GM18858 (cell line): ENCODE measurements at regions not wholly inside any gene's neighbourhood (a gene's known extent, or its start where the extent isn't known, plus 50 kb on each side); places are given as distances from the start of the nearest gene placed in this dataset.

Source experiments
- ATAC-seq: cut with Tn5 transposase; IDR thresholded peaks from one replicate; pipeline ENCODE4 v1.9.1; 2021; ENCODE audit not compliant: unreplicated experiment

DNA sequence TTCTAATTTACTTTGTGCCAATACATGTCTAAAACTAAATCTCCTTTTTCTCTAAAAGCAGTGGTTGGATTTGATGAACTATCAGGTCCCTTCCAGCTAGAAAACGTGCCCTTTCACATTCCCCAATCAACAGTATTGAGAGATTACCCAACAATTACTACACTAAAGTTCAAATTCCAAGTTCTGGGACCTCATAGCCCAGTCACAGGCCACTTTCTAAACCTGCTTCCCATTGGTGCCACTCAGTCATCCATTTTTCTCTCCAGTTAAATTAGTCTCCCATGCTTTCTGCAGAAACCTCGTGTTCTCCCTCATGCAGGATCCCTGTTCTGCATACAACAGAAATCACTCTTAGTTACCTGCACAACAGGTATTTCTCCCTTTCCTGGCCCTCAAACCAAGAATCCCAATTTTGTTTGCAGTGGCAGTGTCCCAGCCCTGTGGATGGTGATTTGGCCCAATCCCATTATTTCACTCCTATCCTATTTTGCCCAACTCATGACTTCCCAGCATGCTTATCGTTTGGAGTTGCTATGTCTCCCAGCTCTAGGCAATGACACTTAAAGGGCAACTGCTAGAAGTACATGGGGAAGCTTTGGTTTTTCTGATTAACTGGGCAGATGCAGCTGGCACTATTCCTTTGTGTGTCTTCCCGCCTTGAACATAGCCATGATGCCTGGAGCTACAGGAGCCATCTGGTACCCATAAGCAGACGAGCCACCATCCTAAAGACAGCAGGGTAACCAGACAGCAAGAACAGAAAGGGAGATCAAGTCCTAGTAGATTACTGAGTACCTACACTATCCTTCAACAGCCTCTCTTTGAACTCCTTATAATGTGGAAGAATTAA, 224.2 kb downstream of the MINAR1 start:
- no peak for ATAC-seq

DNA sequence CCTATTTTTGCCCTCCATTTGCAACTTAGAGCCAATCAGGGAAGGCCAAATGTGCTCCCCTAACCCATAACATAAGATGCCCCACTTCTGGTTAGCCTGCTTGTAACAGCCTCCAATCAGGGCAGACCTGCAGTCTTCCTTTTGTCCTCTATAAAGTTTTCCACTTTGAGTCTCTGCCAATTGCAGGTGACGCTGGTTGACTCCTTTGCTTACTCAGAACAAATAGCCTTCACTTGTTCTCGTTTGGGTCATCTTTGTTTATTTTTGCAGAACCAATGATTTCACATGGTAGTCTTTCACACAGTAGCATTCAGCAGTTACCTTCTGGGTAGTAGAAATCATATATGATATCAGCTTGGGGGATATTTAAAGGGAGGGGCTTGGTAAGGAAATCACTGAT, 225.6 kb downstream of the MINAR1 start:
- no peak for ATAC-seq

DNA sequence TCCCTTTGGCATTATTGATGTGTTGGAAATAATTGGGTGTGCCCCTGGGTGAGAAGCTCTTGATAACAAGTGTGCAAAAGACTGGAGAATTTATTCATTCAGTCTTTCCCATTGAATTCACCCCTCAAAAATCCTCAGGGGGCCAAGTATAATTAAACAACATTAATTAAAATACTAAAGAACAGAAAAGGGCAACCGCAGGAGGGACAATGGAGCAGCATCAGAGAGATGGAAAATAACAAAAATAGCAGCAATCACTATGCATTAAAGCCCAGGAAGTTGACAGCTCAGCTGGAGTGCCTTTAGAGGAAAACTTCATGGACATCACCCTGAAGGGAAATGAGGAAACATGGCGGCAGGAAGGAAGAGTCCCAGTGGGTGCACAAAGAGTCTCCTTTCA, 227.6 kb downstream of the MINAR1 start:
- ATAC-seq = no peak

DNA sequence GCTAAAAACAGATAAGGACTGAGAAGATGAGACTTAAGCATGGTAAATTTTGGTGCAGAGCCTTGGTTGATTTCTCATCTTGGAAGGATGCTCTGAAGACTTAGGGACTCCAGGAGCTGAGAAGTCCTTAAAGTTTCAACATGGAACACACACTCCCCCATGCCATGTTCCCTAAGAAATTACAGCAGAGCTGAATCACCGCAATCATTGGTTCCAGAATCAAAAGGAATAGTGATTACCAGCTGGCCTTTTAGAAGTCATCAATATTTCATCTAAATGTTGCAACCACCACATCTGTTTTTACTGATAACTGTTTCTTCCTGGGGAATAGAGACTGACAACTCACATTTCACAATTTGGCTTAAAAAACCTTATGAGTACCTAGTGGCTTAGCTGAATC, 229.3 kb downstream of the MINAR1 start:
- ATAC-seq = no peak

DNA sequence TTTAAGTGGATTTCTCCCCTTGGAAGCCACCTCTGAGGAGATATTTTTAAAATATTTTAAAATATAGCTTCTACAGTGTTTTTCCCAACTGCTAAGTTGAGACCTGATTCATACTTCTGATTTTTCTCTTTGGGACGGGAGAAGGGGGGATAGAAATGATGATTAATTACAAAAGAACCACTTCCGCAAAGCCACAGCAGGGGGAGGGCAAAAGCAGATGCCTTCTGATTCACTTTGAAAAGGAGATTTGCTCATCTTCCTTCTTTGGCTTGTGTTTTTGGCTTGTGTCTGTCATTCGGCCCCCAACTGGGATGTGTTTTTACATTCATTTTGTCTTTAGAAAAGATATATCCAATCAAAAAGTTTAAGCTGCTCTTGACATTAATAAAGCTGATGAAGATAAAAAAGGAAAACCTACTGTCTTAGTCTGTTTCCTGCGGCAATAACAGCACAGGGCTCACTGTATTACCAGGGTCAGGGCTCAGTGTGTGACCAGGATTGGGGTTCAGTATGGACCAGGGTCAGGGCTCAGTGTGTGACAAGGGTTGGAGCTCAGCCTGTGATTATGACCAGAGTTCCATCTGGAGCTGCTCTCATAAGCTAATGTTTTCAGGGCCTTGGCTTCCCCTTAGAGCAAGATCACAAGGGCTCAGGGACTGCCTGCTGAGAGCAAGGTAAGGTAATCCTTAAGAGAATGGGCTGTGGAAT, 223.2 kb downstream of the MTHFS start:
- no peak for ATAC-seq

DNA sequence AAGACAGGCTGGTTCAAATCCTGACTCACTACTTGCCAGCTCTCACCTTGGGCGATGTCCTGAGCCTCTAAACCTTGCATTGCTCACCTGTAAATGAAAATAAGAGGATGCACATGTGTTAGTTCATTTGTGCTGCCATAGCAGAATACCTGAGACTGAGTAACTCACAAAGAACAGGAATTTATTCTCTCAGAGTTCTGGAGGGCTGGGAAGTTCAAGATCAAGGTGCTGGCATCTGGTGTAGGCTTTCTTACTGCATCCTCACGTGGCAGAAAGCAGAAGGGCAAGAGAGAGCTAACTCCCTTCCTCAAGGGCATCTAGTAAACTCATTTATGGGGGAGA, 222.7 kb downstream of the MTHFS start:
- no peak for ATAC-seq

DNA sequence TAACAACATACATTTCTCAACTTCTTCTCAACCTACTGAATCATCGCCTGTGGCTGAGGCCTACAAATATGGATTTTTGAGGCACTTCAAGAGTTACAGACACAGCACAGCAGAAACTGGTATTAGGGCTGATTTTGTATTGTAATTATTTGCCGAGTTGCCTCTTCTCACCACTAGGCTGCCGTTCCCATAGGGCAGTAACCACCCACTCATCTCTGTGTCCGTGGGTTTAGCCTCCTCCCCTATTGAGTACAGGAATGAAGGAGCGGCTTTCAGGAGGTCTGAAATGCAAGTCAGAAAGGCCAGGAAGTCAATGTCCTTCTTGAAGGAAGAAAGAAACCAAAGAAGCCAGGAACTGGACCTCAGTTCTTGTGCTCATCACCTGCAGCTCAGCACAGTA, 220.8 kb downstream of the MTHFS start:
- no peak for ATAC-seq

DNA sequence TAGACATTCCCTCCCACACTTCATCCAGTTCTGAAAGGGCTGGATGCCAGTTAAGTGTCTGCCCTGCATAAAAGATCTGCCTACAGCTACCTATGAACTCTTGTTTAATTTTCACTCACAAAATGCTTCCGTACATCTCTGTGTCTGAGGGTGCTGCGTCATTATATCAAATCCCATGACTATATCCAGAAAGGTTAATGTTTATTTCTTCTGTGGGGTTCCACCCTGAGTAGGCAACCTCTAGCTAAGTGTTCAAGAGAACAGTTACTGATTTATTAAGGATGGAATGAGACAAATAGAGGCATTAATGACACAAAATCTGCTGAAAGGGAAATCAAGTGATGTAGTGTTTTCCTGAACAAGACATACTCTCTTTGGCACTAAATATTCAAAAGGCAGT, 220.2 kb downstream of the MTHFS start:
- ATAC-seq = no peak

DNA sequence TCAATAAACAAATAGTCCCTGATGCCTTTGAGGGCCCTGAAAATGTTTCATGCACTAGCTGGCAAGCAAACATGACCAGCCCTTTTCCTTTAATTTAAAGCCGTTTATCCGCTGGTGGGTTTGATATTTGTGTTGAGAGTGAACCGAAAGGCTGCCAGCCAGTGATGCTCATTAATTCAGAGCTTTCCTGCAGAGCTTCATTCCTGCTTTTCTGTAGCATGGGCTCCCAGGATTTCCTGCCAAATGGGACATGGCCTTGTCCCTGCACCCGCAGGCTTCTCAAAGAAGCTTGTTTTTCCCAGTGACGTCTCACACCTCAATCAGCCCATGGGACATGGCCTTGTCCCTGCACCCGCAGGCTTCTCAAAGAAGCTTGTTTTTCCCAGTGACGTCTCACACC, 219.6 kb downstream of the MTHFS start:
- ATAC-seq = no peak

DNA sequence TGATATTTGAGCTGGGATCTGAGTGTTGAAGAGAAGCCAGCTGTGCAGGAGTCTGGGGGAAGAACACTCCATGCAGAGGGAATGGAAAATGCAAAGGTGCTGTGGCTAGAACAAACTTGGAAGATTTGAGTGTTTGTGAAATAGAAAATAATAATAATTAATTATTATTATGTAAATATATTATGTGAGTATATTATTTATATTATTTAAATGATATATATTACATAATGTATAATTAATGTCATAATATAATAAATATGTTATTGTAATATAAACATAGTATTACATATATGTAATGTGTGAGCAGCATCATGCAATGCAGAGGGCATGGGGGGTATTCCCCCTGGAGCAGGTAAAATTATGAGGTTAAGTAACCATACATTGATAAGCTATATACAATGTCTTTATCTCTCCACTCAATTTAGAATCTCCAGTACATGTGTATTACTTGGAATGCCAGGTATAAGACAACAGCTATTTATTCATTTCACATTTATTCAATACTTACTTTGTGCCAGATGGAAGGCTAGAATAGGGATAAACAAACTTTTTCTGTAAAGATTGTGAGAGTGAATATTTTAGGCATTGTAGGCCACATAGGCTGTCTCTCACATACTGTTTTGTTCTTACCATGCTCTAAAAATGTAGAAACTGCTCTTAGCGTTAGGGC, 218.6 kb downstream of the MTHFS start:
- no peak for ATAC-seq

DNA sequence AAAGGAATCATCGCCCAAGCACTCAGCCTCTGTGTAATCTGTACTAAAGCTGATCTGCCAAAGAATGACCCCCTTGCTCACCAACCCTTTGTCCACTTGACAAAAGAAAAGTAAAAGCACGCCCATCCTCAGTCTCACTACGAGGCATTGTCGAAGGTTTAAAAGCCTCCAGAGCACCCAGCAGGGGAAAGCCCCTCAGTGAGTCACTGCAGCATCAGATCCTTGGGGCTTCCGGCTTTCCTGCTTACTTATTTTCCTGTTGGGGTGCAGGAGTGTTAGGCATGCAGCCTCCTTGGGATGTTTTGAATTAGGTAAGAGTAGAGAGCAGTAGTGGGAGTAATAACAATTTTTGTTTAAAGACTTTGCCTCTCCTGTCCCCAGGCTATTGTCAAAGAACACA, 216.1 kb downstream of the MTHFS start:
- ATAC-seq = no peak

DNA sequence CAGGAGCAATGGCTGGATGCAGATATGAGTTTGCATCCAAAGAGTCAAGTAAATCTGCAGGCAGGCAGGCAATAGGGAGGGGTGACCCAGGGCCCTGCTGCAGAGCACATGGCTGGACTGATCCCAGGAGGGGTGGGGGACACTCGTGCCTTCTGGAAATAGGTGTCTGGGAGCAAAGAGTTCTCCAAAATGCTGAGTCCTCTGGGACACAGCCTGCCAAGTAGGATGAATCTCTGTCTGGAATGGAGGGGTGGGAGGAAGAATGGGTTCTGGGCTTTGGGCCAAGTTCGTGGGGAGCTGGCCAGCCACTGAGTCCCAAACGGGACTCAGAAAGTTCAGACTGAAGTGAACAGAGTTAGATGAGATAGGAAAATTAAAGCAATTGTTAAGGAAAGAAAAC, 214.5 kb downstream of the MTHFS start:
- ATAC-seq = no peak

DNA sequence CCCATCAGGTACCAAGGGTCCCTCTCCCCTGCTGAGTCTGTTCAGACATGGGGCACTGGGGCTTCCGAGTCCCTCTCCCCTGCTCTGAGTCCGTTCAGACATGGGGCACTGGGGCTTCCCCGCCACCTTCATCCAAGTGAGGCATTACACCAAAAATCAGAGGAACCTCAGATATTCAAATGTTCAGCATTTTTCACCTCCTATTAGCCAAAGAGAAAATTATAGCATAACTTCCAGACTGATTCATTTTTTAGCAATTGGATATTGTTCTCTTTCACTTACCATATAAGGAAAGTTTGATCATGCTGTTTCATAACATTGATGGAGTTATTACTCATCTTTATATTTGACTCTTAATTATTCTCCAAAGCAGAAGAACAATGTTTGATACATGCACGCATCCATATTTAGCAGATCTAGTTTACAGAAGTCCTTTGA, 213.9 kb downstream of the MTHFS start:
- no peak for ATAC-seq

DNA sequence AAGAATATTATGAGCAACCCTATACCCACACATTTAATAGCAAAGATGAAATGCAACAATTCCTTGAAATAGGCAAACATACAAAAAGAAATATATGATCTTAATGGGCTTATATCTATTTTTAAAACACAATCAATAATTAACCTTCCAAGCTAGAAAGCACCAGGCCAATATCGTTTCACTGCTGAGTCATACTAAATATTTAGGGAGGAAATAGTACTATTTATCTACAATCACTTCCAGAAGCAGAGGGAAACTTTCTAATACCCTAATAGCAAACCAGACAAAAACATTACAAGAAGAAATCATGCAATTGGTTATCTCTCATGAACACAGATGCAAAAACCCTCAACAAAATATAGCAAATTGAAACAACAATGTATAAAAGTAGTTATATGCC, 207.8 kb downstream of the MTHFS start:
- ATAC-seq = no peak

DNA sequence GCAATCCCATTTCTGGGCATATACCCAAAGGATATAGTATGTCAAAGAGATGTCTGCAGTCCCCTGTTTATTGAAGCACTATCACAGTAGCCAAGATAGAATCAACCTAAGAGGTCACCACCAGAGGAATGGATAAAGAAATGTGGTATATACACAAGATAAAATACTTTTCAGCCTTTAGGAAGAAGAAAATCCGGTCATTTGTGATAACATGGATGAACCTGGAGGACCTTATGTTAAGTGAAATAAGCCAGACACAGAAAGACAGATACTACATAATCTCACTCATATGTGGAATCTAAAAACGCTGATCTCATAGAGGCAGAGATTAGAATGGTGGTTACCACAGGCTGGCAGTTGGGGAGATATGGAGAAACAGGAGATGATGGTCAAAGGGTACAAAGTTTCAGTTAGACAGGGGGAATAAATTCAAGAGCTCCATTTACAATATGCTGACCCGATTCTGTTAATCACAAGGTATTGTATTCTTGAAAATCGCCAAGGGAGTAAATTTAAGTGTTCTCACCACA, 195.8 kb downstream of the MTHFS start:
- no peak for ATAC-seq

DNA sequence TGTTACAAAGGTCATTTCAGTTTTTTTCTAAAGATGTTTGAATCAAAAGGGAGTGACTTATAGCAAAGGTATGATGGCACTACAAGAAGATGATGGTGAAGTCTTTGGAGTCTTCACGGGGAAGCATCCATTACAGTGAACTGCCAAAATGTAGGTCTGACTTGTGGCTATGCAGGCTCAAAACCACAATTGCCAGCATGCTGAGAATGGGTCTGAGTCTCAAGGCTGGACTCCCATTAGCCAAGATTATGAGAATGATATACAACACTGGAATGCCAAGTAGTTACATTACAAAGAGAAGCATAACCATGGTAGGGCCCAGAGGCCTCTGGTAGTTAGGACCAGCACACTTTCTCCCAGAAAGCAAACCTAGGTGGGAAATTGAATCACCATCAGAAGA, 194.2 kb downstream of the MTHFS start:
- no peak for ATAC-seq

DNA sequence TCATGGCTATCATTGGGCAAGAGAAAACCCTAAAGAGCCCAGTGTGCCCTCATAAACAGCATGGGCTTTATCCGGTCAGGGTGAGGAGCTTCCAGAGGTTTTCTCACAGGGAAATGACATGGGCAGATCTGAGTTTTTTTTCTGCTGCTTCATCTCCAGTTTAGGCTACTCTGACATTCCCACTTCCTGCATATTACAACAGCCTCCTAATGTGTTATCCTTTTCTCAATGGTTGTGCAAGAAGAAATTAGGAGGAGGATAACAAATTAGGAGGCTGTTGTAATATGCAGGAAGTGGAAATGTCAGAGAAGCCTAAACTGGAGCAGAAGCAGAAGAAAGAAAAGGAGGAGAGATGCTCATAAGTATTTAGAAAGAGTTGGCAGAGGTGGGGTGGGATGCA, 175.6 kb downstream of the MTHFS start:
- no peak for ATAC-seq

DNA sequence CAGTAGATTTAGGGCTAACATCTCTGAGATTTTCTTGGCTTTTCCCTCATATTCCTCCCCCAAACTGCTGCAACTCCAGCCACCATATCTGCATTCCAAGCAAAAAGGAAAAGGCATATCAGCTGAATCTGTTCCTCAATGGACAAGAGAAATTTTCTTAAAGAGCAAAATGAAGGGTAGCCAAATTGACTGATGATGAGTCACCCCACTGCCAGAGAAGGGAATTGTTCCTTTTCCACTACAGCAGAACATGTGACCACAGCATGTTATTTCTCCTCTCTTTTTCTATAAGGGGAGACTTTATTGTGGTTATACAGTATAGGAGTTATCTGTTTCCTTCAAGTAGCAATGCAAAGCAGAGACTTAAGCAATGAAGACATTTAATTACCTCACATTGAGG, 172.5 kb downstream of the MTHFS start:
- ATAC-seq = no peak

DNA sequence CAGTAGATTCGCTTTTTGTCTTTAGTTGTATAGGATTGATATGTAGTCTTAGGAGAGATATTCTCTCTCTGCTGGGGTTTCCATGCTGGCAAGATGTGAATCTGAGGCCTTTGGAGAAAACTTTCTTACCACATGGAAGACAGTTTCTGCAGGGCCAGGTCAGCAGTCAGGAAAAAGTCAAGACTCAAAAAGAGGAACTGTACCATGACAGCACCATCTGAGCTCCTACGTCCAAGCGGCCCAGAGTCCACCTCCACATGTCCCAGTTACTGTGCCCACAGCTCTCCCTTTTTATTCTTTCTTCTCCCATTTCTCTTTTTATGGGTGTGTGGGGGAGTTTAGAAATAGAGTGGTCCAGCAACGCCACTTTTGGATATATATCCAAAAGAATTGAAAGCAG, 172.0 kb downstream of the MTHFS start:
- ATAC-seq = no peak

DNA sequence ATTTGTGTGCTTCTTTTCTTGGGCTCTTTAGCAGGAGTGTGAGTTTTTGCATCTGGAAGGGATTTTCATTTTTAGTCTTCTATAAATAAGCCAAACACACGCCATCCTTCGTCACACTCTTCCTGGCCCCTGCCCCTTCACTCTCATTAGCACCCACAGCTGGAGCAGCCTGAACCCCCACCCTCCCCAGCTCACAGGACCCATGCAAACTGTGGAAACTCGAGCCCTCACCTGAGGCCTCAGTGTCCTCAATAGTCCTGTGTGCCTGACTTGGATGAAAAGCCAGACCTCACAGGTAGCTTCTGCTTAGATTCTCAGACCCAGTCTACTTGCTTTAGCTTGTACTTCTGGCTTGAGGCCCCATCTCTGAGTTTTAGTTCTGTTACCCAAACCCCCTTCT, 167.9 kb downstream of the MTHFS start:
- no peak for ATAC-seq

DNA sequence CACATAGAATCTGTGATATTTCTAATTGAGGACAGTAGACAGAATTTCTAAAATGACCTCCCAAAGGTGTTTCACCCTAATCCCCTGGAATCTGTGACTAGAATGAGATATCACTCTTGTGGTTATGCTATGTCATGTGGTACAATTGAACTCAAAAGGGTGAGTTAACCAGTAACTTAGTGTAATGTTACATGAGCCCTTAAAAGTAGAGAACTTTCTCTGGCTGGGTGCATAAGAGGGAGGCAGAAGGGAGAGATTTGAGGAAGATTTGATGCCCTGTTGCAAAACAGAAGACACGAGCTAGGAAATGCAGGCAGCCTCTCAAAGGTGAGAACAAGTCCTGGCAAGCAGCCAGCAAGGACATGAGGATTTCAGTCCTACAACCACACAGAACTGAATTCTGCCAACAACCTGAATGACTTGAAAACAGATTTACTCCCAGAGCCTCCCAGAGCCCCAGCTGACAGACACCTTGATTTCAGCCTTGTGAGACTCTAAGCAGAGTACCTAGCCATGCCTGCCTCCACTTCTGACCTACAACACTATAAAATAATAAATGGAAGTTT, 160.3 kb downstream of the MTHFS start:
- ATAC-seq = no peak

DNA sequence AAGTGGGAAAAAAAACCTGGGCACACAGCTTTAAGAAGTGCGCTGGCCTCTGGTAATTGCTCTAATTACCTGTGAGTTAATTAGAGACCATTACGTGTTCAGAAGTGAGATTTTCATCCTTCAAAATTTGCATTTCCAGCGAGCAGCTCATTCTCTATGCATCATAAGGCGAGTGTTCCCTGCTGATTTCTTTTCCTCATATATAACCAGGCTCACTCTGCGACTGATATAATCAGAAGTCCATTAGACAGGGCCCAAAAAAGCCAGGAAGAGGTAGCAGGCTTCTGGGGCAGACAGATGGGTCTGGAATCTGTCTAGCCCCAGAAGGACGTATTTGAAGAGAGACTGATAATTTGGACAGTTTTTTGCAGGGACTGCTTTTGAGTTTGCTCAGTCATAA, 158.7 kb downstream of the MTHFS start:
- ATAC-seq = no peak
